HG02884 (cell line): ENCODE measurements at regions not wholly inside any gene's neighbourhood (a gene's known extent, or its start where the extent isn't known, plus 50 kb on each side); places are given as distances from the start of the nearest gene placed in this dataset.
"Not testable (repeated sequence)": the region's sequence is repeated elsewhere in the genome, so short reads cannot be mapped to it uniquely, and the experiment has no call there.

Experiments used
- ATAC-seq: cut with Tn5 transposase; IDR thresholded peaks from one replicate; pipeline ENCODE4 v1.9.1; 2021; ENCODE audit warnings: mild to moderate bottlenecking, moderate library complexity; ENCODE audit not compliant: unreplicated experiment

DNA sequence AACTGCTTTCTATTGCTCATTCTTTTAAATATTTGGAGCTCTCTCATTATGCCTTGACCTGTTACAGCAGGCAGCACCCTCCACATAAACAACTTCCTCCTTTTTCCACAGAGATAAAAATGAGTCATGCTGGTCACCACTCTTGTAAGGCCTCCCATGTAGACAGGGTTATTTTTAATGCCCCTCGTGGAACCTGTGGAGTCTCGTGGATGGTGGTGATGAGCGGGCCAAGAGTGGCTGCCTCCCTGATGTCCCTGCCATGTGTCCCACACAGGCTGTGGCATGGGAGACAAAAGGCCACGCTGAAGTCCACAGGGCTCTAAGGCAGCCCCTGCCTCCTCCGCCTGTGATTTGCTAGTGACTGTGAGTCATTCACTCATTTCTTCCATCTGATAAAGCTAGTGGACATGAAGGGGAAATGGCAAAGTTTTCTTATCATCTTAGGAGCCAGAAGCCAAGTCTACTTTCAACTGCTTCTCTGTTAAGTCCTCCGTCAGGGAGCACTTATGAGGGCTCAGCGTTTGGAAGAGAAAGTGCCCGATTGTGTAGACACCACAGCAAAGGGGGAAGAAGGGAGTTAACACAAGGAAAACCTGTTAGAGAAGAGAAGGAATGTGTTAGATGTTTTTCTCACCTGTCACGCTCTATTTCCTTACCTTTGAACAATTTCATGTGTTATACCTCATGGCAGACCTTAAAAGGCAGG lies 121.6 kb upstream of the FAT1 start:
- no peak for ATAC-seq

DNA sequence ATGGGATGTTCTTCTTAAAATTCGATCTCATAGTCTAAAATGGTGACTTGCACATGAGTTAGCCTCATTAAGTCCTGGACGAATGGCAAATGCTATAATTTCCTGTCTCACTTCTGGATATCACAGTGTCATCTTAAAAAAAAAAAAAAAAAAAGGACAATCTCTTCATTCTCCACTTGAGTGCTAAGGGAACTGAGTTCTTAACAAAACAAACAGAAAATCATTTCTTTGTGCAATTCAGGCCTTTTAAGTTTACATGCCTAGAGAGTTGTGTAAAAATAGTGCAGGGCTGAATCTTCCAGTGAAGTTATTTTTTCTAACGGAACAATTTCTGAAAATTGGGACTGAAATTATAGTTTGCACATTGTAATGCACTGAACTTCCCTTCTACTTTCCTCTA lies 122.8 kb upstream of the FAT1 start:
- ATAC-seq = no peak

DNA sequence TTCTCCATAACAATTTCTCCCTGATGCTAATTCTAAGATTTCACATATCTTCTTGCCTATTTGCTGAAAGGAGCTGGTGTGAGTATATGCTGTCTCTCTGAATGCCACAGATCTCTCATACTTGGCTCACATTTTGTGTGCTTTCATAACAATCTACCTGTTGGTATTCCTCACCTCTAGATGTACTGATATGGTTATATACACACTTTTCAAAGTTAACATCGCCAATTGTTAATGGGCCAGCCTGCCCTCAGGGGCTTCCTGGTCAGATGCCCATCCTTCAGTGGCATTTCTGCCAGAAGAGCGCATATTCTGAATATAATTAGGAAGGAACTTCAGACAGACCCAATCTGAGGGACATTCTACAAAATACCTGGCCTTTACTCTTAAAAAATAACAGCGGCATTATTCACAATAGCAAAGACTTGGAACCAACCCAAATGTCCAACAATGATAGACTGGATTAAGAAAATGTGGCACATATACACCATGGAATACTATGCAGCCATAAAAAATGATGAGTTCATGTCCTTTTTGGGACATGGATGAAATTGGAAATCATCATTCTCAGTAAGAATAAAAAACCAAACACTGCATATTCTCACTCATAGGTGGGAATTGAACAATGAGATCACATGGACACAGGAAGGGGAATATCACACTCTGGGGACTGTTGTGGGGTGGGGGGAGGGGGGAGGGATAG lies 123.9 kb upstream of the FAT1 start:
- not testable (repeated sequence) for ATAC-seq

- ATAC-seq = no peak
Measured at GRCh38 chr4:186848437-186848836, 124.8 kb upstream of the FAT1 start.

DNA sequence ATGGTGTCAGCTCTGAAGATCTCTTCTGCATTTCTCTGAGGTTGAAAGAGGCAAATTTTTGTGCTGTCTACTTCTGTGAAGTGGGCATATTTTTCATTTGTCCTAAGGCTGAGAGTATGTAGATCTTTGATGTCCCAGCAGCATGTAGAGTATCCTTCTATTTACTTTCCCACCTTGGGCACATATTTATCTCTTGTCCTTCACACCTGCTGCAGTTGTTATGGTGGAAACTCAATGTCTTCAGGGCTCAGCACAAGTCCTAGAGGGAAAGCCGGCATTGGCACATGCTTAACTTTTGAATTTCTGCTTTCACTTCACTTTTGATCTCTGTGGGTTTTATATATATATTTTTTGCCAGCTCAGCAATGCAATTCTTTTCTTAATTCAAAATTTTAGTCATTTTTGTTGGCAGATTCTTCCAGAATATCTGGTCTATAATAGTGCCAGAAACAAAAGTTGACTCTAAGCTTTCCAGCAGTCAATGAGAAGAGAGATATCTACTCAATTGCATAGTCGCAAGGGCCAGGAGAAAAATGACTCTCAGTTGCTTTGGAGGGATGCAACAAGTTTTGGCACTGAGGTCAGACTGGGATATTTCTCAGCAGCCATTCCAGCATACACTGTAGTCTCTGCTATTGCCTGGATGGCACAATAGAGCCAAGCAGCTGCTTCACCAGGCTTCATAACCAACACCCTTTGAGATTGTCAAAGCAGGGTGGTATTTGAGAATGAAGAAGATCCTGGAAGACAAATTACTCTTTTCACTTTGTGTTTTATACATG lies 127.8 kb upstream of the FAT1 start:
- ATAC-seq = no peak

DNA sequence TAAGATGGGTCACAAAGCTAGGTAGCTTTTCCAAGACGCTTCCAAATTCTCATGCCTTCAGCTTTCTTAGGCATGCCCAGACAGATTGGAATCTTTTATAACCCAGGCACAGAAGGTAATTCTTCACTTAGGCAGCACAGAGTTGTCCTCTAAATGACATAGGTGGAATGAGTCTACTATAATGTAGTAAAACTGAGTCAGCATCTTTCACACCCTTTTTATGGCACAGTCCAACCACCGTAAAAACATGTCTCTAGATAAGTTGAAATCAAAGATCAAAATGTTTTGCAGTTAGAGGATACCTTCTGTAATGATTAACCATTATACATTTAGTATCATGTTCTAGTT lies 128.4 kb upstream of the FAT1 start:
- ATAC-seq = no peak

- no peak for ATAC-seq
Measured at GRCh38 chr4:186852964-186853391, 129.3 kb upstream of the FAT1 start.

DNA sequence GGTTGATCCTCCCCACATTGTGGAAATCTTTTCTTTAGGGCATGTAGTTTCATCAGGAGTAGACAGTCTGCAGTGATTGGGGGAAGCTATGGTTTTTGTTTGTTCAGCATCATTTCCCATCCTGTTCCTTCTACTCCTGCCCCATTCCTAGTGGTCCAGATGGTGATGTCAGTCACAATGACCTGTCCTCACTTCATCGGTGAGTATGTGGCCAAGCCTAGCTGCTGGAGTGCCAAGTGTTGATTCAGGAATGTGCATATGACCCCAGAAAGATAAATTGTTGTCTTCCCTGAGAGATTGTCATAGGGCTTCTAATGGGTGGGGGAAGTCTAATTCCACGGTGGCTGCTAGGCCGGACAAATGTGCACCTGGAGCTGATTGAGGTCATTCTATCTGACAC lies 130.6 kb upstream of the FAT1 start:
- no peak for ATAC-seq

GRCh38 chr4:186855111-186855510 lies 131.5 kb upstream of the FAT1 start:
- no peak for ATAC-seq

DNA sequence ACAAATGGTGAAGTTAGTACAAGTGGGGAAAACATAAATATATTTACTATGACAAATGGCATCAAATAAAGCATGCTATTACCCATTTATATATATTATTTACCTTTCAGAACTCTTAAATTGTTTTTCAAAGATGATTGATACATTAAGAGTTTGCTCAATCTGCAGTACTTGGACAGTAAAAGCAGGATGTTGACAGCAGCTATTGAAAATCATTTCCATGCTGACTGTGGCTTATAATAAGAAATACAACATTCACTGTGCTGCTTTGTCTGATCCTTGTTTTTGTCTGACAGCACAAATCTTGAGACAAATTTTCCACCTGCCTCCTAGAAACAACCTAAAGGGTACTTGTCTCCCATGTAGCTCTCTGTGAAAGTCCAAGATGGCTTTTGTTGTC lies 134.1 kb upstream of the FAT1 start:
- no peak for ATAC-seq

DNA sequence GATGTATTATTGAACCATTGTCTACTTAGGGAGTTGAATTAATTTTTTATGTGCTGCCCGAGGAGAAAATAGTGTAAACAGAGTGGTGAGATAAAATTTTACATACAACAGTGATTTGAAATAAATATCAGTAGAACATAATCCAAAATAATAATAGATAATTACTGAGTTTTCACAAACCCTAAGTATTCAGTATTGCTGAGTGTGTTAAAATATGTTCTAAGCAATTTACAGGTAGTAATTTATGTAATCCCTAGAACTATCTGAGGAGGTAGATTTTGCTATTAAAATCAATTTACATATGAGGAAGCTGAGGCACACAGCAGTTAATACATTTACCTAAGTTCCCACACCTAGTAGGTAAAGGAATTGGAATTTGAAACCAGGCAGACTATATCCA lies 134.7 kb upstream of the FAT1 start:
- no peak for ATAC-seq

DNA sequence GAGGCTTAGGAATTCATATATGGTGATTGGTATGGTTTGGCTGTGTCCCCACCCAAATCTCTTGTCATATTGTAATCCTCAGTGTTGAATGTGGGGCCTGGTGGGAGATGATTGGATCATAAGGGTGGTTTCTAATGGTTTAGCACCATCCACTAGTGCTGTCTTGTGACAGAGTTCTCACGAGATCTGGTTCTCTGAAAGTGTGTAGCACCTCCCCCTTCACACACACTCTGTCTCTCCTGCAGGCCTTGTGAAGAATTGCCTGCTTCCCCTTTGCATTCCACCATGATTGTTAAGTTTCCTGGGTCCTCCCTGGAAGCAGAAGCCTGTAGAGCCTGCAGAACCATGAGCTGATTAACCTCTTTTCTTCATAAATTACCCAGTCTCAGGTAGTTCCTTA lies 135.8 kb upstream of the FAT1 start:
- no peak for ATAC-seq

GRCh38 chr4:186861317-186861716 lies 137.7 kb upstream of the FAT1 start:
- no peak for ATAC-seq

DNA sequence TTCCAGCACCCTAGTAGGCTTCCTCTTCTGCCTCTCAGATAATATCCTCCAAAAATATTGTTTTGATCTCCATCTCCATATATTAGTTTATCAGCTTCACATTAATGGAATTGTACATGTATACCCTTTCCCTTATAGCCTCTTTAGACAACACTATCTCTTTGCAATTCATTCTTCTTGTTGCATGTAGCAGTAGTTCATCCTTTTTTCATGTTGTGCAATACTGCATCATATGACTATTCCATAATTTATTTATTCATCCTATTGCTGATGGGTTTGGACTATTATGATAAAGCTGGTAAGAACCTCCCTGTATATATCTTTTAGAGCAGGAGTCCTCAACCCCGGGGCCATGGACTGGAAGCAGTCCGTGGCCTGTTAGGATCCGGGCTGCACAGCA lies 148.2 kb upstream of the FAT1 start:
- no peak for ATAC-seq

DNA sequence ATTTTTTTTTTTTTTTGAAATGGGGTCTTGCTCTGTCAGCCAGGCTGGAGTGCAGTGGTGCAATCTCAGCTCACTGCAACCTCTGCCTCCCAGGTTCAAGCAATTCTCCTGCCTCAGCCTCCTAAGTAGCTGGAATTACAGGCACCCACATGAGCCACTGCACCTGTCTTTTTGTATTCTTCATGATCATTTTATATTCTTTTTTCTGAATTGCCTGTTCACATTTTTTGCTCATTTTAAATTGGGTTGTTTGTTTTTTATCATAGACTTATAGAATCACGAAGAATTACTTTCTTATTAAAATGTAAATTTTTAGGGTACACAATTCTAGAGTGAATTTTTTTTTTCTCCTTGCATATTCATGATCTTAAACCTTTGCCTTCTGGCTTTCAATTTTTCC lies 149.4 kb upstream of the FAT1 start:
- ATAC-seq = not testable (repeated sequence)

DNA sequence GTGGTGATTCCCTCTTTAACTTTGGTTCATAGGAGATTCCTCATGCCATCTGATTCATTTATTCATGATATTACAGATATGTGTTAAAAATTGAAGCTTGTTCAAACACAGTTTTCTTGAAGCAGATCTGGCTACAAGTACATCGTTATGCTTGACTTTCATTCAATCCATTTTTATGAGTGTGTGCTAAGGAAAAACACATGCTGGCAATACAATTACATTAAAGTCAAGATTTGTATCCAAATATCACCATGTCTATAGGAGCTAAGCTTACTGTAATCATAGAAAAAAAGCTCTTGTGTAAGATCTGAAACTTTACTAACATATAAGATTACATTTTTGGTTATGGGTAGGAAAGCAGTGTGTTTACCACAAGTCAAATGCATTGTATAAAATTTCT lies 151.8 kb upstream of the FAT1 start:
- ATAC-seq = no peak

GRCh38 chr4:186876961-186877626 lies 153.4 kb upstream of the FAT1 start:
- ATAC-seq = no peak

DNA sequence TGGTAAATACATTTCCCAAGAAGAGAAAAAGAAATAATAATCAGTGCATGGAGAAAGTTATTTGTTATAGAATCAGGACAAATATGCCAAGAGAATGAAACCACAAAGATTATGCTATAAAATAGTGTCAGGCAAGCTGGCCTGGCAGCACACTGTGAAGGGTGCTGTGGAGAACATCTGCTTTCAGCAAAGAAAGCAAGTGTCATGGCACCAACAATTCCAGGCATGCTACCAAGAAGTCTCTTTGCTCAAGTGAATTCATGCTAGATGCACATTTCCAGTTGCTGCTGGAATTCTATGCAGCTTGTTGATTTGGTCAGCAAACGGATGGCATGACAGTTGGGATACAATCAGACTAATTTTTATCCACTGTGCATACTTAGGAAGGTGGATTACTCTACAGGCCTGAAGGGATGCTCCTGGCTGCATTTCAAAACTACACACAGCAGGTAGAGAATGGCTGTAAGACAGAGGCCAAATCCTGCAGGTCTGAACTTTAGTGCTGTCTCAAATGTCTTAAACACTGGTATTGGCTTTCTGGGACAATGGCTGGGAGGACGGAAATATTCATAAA lies 154.6 kb upstream of the FAT1 start:
- ATAC-seq = no peak

DNA sequence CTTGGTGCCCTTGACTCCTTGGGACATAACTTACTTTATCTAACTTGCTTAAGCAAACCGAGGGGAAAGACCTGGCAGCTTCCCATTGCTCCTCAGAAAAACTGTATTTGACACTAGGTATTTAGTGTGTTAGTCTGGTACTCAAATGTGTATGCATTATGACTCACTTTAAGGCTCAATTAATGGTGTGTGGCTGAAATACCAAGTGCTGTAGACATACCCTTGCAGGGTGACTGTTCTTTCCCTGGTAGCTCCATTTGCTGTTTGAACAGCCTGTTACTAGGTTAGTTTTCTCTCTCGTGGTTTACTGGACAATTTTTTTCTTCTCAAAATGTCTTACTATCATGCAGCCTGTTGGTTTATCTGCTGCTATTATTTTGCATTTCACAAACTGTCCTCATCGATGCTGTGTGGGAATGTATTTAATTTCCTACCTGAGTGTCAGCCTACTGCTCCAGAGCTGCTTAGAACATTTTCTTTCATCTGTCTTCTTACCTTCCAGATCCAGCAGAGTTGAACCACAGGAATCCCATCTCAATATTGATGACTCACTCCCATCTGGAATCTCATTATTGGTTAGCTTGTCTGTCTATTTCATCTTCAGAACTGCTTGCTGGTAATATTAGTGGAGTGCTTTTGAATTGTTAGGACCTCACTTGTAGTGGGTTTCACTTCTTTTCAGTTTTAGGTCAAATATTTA lies 158.0 kb upstream of the FAT1 start:
- ATAC-seq = no peak

DNA sequence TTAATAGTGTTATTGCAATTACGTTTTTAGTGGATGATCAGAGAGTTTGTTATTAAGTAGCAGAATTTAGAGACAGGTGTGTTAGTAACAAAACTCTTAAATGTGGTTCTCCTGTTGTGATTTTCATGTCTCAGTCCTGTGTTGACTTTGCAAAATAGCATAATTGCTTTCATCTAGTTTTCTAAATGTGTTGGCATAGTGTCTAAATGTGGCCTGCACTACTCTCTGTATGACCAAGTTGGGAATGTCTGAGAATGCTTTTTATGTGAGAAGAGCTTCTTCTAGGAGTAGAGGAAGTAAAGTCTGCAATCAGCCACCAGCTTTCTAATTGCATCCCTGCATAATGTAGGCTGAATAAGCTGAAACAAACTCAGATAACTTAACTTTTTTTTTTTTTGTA lies 158.6 kb upstream of the FAT1 start:
- no peak for ATAC-seq

DNA sequence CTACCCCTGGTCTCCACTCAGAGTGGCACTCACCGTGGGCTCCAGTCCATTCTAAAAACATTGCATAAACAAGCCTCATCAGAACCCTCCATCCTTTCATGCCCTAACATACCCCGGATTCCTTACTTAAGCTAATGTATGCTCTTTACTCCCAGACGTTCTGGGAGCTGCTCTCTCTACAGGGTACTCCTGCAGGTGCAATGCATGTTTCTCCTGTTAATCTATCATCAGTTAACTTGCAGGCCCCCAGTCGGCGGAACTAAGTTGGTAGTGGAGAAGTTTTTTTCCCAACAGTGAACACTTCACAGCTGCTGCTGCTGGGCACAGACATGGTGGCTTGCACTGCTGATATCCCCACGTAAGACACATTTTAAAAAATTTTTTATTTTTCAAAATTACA lies 161.6 kb upstream of the FAT1 start:
- ATAC-seq = no peak
